AG09309 (cell line): ENCODE measurements at regions not wholly inside any gene's neighbourhood (a gene's known extent, or its start where the extent isn't known, plus 50 kb on each side); places are given as distances from the start of the nearest gene placed in this dataset.

Experiments
- DNase-seq: peaks from one replicate; pipeline ENCODE4 v3.0.0-alpha.2; 2010; ENCODE audit warnings: low read depth
- H3K4me3 ChIP-seq: 2 replicates; pipeline ENCODE4 v1.5.1; 2011; ENCODE audit warnings: mild to moderate bottlenecking, low read depth, low read length, moderate library complexity; ENCODE audit not compliant: control insufficient read depth
- CTCF ChIP-seq: IDR thresholded peaks from 2 replicates; pipeline ENCODE4 v1.5.1; 2011; ENCODE audit warnings: mild to moderate bottlenecking, low read depth, low read length, inconsistent platforms; ENCODE audit not compliant: insufficient read depth, control insufficient read depth; ENCODE audit errors: missing control alignments

GRCh38 chr9:129400001-129400970, 220.6 kb downstream of the C9orf50 start:
- no peak for TF ChIP-seq CTCF
- H3K4me3 ChIP-seq: no peak overlapping the region
- no peak for DNase-seq

GRCh38 chr9:129399634-129399990, 221.3 kb downstream of the C9orf50 start:
- TF ChIP-seq CTCF: no peak
- no peak overlapping the region for H3K4me3 ChIP-seq
- DNase-seq: no peak

- no peak overlapping the region for H3K4me3 ChIP-seq
- no peak for DNase-seq
- TF ChIP-seq CTCF: no peak
Observed at GRCh38 chr9:129398961-129399633, 221.0 kb upstream of the IER5L start.

- no peak for DNase-seq
- no peak overlapping the region for H3K4me3 ChIP-seq
- no peak for TF ChIP-seq CTCF
Observed at GRCh38 chr9:129398101-129398960, 220.3 kb upstream of the IER5L start.

- no peak for TF ChIP-seq CTCF
- H3K4me3 ChIP-seq: no peak overlapping the region
- no peak for DNase-seq
Observed at GRCh38 chr9:129397335-129397734, 219.3 kb upstream of the IER5L start.

GRCh38 chr9:129396365-129396708, 218.3 kb upstream of the IER5L start:
- H3K4me3 ChIP-seq: no peak overlapping the region
- no peak for TF ChIP-seq CTCF
- DNase-seq: no peak
